CD4-positive, alpha-beta T cell treated with Interleukin-10 for 1 hour (primary cell): ENCODE measurements at regions not wholly inside any gene's neighbourhood (a gene's known extent, or its start where the extent isn't known, plus 50 kb on each side); places are given as distances from the start of the nearest gene placed in this dataset.
A peak's percentile ranks its signal among the peaks of the same experiment; 100 is the strongest.

Experiments
- DNase-seq: peaks from one replicate; pipeline ENCODE4 v3.0.0-alpha.2; 2020

- no peak for DNase-seq
These were observed 50.2 kb upstream of the AKR1E2 start for GRCh38 chr10:4775808-4776207.

- no peak for DNase-seq
These were observed 53.8 kb upstream of the AKR1E2 start for GRCh38 chr10:4772202-4772570.

- DNase-seq: no peak
These were observed 54.3 kb upstream of the AKR1E2 start for GRCh38 chr10:4771554-4772201.

- no peak for DNase-seq
These were observed 55.0 kb upstream of the AKR1E2 start for GRCh38 chr10:4770801-4771553.

GRCh38 chr10:4768416-4768815, 57.6 kb upstream of the AKR1E2 start:
- DNase-seq: no peak

- DNase-seq: peak; percentile 38
These were observed 58.8 kb upstream of the AKR1E2 start for GRCh38 chr10:4767033-4767814.

- DNase-seq: no peak
These were observed 59.6 kb upstream of the AKR1E2 start for GRCh38 chr10:4766454-4766853.

- no peak for DNase-seq
These were observed 60.6 kb upstream of the AKR1E2 start for GRCh38 chr10:4765428-4765827.

GRCh38 chr10:4763960-4764428, 62.0 kb upstream of the AKR1E2 start:
- no peak for DNase-seq

GRCh38 chr10:4763513-4763912, 62.5 kb upstream of the AKR1E2 start:
- no peak for DNase-seq

GRCh38 chr10:4758256-4758655, 67.8 kb upstream of the AKR1E2 start:
- no peak for DNase-seq

GRCh38 chr10:4755286-4755989, 70.6 kb upstream of the AKR1E2 start:
- DNase-seq: no peak

GRCh38 chr10:4754143-4754542, 71.9 kb upstream of the AKR1E2 start:
- no peak for DNase-seq

GRCh38 chr10:4751211-4751610, 74.8 kb upstream of the AKR1E2 start:
- DNase-seq: no peak

GRCh38 chr10:4749271-4749574, 76.8 kb upstream of the AKR1E2 start:
- DNase-seq: no peak

GRCh38 chr10:4748491-4749270, 77.3 kb upstream of the AKR1E2 start:
- DNase-seq: no peak

- DNase-seq: no peak
These were observed 83.8 kb upstream of the AKR1E2 start for GRCh38 chr10:4742217-4742616.

GRCh38 chr10:4740471-4740870, 85.5 kb upstream of the AKR1E2 start:
- no peak for DNase-seq

GRCh38 chr10:4736608-4737007, 89.4 kb upstream of the AKR1E2 start:
- DNase-seq: no peak

- no peak for DNase-seq
These were observed 89.8 kb upstream of the AKR1E2 start for GRCh38 chr10:4736183-4736582.

GRCh38 chr10:4733843-4734224, 92.2 kb upstream of the AKR1E2 start:
- no peak for DNase-seq

GRCh38 chr10:4733150-4733842, 92.7 kb upstream of the AKR1E2 start:
- DNase-seq: no peak
